Bronchial epithelial cell (primary cell): ENCODE measurements at regions not wholly inside any gene's neighbourhood (a gene's known extent, or its start where the extent isn't known, plus 50 kb on each side); places are given as distances from the start of the nearest gene placed in this dataset.

ENCODE experiments used
- DNase-seq: peaks from one replicate; pipeline ENCODE4 v3.0.0-alpha.2; 2010; ENCODE audit warnings: low read depth
- FAIRE-seq: peaks from 2 replicates; lab custom pipeline; 2011; peaks lifted over from hg19 to GRCh38; lab: Jason Lieb, UNC
- H3K27me3 ChIP-seq: 2 replicates; pipeline ENCODE4 v1.5.1; 2011; ENCODE audit warnings: low read length; ENCODE audit not compliant: control insufficient read depth, insufficient read depth
- H3K36me3 ChIP-seq: 2 replicates; pipeline ENCODE4 v1.5.1; 2011; ENCODE audit warnings: low read length; ENCODE audit not compliant: control insufficient read depth, insufficient read depth
- H3K4me3 ChIP-seq: 2 replicates; pipeline ENCODE4 v1.5.1; 2011; ENCODE audit warnings: mild to moderate bottlenecking, low read depth, low read length, control low read depth
- CTCF ChIP-seq: IDR thresholded peaks from 2 replicates; pipeline ENCODE4 v1.5.1; 2011; ENCODE audit warnings: mild to moderate bottlenecking, moderate library complexity, low read length, control low read depth, inconsistent platforms; ENCODE audit not compliant: insufficient read depth, severe bottlenecking

GRCh38 chr12:118783703-118784102, 197.6 kb upstream of the SRRM4 start:
- Histone ChIP-seq H3K4me3 (no peak overlapping the region), H3K36me3 (no peaks in the 10 kb centered on the region), H3K27me3 (no peaks in the 10 kb centered on the region)
- DNase-seq (no peak), FAIRE-seq (no peak)
- no peak for TF ChIP-seq CTCF

GRCh38 chr12:118790578-118790977, 190.8 kb upstream of the SRRM4 start:
- DNase-seq = no peak
- no peak overlapping the region for H3K4me3 ChIP-seq
- no peaks in the 10 kb centered on the region for H3K36me3 ChIP-seq
- no peak for FAIRE-seq
- no peaks in the 10 kb centered on the region for H3K27me3 ChIP-seq
- no peak for TF ChIP-seq CTCF

- Histone ChIP-seq H3K36me3 (no peaks in the 10 kb centered on the region), H3K4me3 (no peak overlapping the region), H3K27me3 (no peaks in the 10 kb centered on the region)
- FAIRE-seq (no peak), DNase-seq (no peak)
- no peak for TF ChIP-seq CTCF
Observed at GRCh38 chr12:118813778-118814357, 167.5 kb upstream of the SRRM4 start.

- DNase-seq = no peak
- H3K27me3 ChIP-seq = no peaks in the 10 kb centered on the region
- TF ChIP-seq CTCF = no peak
- no peak overlapping the region for H3K4me3 ChIP-seq
- H3K36me3 ChIP-seq = no peaks in the 10 kb centered on the region
- no peak for FAIRE-seq
Observed at GRCh38 chr12:118816296-118816695, 165.0 kb upstream of the SRRM4 start.

GRCh38 chr12:118821386-118821925, 159.9 kb upstream of the SRRM4 start:
- TF ChIP-seq CTCF = no peak

GRCh38 chr12:118822512-118822911, 158.8 kb upstream of the SRRM4 start:
- no peak overlapping the region for H3K4me3 ChIP-seq
- no peaks in the 10 kb centered on the region for H3K27me3 ChIP-seq
- no peaks in the 10 kb centered on the region for H3K36me3 ChIP-seq
- DNase-seq = no peak
- TF ChIP-seq CTCF = no peak
- FAIRE-seq = no peak

More at GRCh38 chr12:118821386-118821925, 159.9 kb upstream of the SRRM4 start:
- Histone ChIP-seq H3K36me3 (no peaks in the 10 kb centered on the region), H3K4me3 (no peak overlapping the region), H3K27me3 (no peaks in the 10 kb centered on the region)
- FAIRE-seq (no peak), DNase-seq (no peak)
